Vagina (tissue), 2 donors: ENCODE measurements at regions not wholly inside any gene's neighbourhood (a gene's known extent, or its start where the extent isn't known, plus 50 kb on each side); places are given as distances from the start of the nearest gene placed in this dataset.
"Not testable (repeated sequence)": the region's sequence is repeated elsewhere in the genome, so short reads cannot be mapped to it uniquely, and the experiment has no call there.

Source experiments
- DNase-seq, 2 donors: peaks; one replicate each; pipeline ENCODE4 v3.0.0-alpha.2; 2017; ENCODE audit errors: extremely low spot score in 2 of 2
- H3K27ac ChIP-seq: fragments of 200-600 bp; sonication (generic); one replicate; pipeline ENCODE4 v1.5.1; 2019
- H3K27me3 ChIP-seq: fragments of 200-600 bp; sonication (generic); one replicate; pipeline ENCODE4 v1.5.1; 2019
- H3K36me3 ChIP-seq, 2 donors: fragments of 200-600 bp; sonication (generic); one replicate each; pipeline ENCODE4 v1.5.1; 2017 to 2019
- H3K4me1 ChIP-seq: fragments of 200-600 bp; sonication (generic); one replicate; pipeline ENCODE4 v1.5.1; 2019
- H3K4me3 ChIP-seq, 2 donors: fragments of 200-600 bp; sonication (generic); 1 replicate in 1 of 2; 2 replicates in 1 of 2; pipeline ENCODE4 v1.5.1; 2016 to 2019
- H3K9me3 ChIP-seq: fragments of 200-600 bp; sonication (generic); one replicate; pipeline ENCODE4 v1.5.1; 2019
- CTCF ChIP-seq, 3 experiments: fragments of 450-650 bp in 2 of 3; fragments of 200-600 bp in 1 of 3; sonication (generic) in 1 of 3; IDR thresholded peaks; one replicate each; pipeline ENCODE4 v1.5.1; 2017 to 2019; ENCODE audit warnings: antibody characterized with exemption in 3 of 3, mild to moderate bottlenecking in 2 of 3, moderate library complexity in 2 of 3
- POLR2A ChIP-seq, 2 donors: fragments of 450-650 bp; IDR thresholded peaks; one replicate each; pipeline ENCODE4 v1.6.1; 2017; ENCODE audit warnings: antibody characterized with exemption in 2 of 2, mild to moderate bottlenecking in 2 of 2, moderate library complexity in 2 of 2
- POLR2AphosphoS5 ChIP-seq, 2 donors: sonication (generic); formaldehyde crosslinking; IDR thresholded peaks; one replicate each; pipeline ENCODE4 v1.9.0; 2017; ENCODE audit warnings: antibody characterized with exemption in 2 of 2, mild to moderate bottlenecking in 2 of 2, low read depth in 1 of 2; ENCODE audit not compliant: insufficient read depth in 1 of 2
- intact Hi-C: fragments of 100-400 bp; cut with DNase I; formaldehyde crosslinking; loops from one replicate; pipeline ENCODE4 v1.15.1; 2023

DNA sequence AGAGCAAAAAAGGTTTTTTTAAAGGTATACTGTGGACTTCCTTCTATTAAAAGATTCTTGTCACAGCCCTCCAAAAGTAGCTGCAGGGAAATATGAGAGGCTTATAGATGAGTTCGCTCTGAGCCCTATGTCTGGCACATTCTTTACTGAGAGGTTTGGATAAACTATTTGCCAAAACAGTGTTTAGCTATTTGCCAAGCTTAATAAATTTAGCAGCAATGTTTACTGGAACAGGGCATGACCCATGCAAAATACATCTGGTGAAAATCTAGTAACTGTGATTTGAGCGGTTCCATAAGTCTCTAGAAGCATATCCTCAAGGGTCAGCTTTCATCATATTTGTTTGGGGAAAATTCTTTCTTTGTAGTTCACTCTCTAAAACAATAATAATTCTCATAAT lies 1696.7 kb upstream of the PIK3C3 start:
- Histone ChIP-seq H3K4me1 (no peaks in the 10 kb centered on the region), H3K4me3 (no peak overlapping the region), H3K9me3 (no peaks in the 10 kb centered on the region), H3K36me3 (no peaks in the 10 kb centered on the region), H3K27ac (no peak overlapping the region), H3K27me3 (no peaks in the 10 kb centered on the region)
- no peak for DNase-seq
- no peak for TF ChIP-seq POLR2AphosphoS5 (IDR thresholded peaks at IDR 0.05; ENCODE audit: insufficient read depth in 1 of 2, low read depth in 1 of 2)
- no peak for TF ChIP-seq CTCF (IDR thresholded peaks at IDR 0.05)
- no peak for TF ChIP-seq POLR2A (IDR thresholded peaks at IDR 0.05)
- intact Hi-C loops: no loop called here

DNA sequence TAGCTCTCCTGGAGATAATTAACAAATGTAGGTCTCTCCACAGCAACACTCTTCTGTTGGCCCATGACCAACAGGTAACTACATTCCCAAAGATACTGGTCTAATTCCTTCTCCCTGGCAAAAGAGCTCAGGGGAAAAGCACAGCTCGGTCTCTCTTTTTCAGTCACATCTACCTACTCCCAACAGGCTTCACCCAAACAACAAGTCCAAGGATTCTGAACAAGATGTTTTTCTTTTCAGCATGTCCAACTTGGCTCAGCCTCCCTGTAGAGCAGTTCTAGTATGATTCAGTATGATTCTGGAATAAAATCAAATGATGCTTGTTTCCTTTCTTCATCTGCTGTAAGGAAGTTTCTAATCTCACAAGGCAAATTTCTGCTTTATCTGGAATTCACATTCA lies 1704.8 kb upstream of the PIK3C3 start:
- Histone ChIP-seq H3K9me3 (no peaks in the 10 kb centered on the region), H3K4me1 (no peaks in the 10 kb centered on the region), H3K27me3 (no peaks in the 10 kb centered on the region), H3K36me3 (no peaks in the 10 kb centered on the region), H3K27ac (no peak overlapping the region), H3K4me3 (no peak overlapping the region)
- intact Hi-C loops: loop anchor here (5.0 kb wide), 1 partner anchor 42 kb away; no protein-coding TSS in a partner anchor
- no peak for TF ChIP-seq CTCF (IDR thresholded peaks at IDR 0.05)
- TF ChIP-seq POLR2A (IDR thresholded peaks at IDR 0.05): no peak
- TF ChIP-seq POLR2AphosphoS5 (IDR thresholded peaks at IDR 0.05; ENCODE audit: insufficient read depth in 1 of 2, low read depth in 1 of 2): no peak
- DNase-seq: no peak

DNA sequence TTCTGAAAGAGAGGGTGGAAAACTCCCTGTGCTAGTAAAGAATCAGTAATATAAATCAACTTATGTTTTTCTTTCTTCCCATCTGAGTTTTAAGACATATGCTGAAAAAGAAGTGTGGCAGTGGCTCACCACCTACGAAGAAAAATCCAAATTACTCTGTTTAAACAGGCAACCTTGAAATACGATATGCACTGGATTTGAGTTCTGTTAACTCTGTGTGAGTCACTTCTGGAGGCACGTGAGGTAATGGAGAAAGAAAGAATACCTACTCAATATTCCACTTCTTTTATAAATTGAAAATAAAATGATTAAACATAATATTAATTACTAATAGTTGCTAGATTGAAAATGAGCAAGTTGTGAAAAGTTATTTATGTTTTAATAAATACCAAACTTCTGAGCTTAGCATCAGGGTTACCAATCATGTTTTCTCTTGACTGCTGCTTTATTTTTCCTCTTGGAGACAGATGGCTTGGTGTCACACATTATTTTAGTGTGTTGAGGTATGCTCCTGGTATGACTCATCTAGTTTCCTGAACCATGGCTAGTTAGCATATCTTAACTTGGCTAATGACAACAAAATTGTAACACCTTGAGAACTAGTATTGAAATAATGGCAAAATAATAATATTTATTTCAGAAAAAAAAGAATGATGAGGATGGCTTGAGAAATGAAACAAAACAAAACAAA lies 1705.5 kb upstream of the PIK3C3 start:
- TF ChIP-seq POLR2A (IDR thresholded peaks at IDR 0.05): no peak
- no peak for TF ChIP-seq POLR2AphosphoS5 (IDR thresholded peaks at IDR 0.05; ENCODE audit: insufficient read depth in 1 of 2, low read depth in 1 of 2)
- TF ChIP-seq CTCF (IDR thresholded peaks at IDR 0.05): no peak
- H3K4me1 ChIP-seq: no peaks in the 10 kb centered on the region
- no peak overlapping the region for H3K4me3 ChIP-seq
- no peaks in the 10 kb centered on the region for H3K9me3 ChIP-seq
- intact Hi-C loops: loop anchor here (5.0 kb wide), 1 partner anchor 43 kb away; no protein-coding TSS in a partner anchor
- no peaks in the 10 kb centered on the region for H3K27me3 ChIP-seq
- no peak for DNase-seq
- no peaks in the 10 kb centered on the region for H3K36me3 ChIP-seq
- no peak overlapping the region for H3K27ac ChIP-seq

DNA sequence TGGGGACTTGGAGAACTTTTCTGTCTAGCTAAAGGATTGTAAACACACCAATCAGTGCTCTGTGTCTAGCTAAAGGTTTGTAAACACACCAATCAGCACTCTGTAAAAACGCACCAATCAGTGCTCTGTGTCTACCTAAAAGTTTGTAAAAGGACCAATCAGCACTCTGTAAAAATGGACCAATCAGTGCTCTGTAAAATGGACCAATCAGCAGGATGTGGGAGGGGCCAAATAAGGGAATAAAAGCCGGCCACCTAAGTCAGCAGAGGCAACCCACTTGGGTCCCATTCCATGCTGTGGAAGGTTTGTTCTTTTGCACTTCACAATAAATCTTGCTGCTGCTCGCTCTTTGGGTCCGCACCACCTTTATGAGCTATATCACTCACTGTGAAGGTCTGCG lies 1709.4 kb upstream of the PIK3C3 start:
- H3K27ac ChIP-seq, H3K27me3 ChIP-seq, H3K9me3 ChIP-seq, H3K4me1 ChIP-seq, DNase-seq, H3K36me3 ChIP-seq, intact Hi-C loops, H3K4me3 ChIP-seq: not testable (repeated sequence)

DNA sequence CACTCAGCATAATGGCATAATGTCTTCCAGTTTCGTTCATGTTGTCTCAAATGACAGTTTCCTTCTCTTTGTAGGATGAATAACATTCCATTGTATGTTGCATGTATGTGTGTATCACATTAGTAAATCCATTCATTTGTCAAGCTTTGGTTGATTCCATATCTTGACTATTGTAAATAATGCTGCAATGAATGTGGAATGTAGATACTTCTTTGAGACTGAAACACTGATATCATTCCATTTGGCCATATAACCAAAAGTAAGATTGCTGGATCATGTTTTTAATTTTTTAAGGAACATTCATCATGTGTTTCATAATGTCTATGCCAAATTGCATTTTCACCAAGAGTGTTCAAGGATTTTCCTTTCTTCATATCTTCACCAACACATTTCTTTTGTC lies 1711.4 kb upstream of the PIK3C3 start:
- intact Hi-C loops: no loop called here
- H3K9me3 ChIP-seq: no peaks in the 10 kb centered on the region
- H3K27ac ChIP-seq: no peak overlapping the region
- no peaks in the 10 kb centered on the region for H3K27me3 ChIP-seq
- TF ChIP-seq CTCF (IDR thresholded peaks at IDR 0.05): no peak
- TF ChIP-seq POLR2AphosphoS5 (IDR thresholded peaks at IDR 0.05; ENCODE audit: insufficient read depth in 1 of 2, low read depth in 1 of 2): no peak
- TF ChIP-seq POLR2A (IDR thresholded peaks at IDR 0.05): no peak
- DNase-seq: no peak
- H3K36me3 ChIP-seq: no peaks in the 10 kb centered on the region
- no peaks in the 10 kb centered on the region for H3K4me1 ChIP-seq
- H3K4me3 ChIP-seq: no peak overlapping the region
